ENCODE measurements at regions not wholly inside any gene's neighbourhood (a gene's known extent, or its start where the extent isn't known, plus 50 kb on each side); places are given as distances from the start of the nearest gene placed in this dataset.

DNA sequence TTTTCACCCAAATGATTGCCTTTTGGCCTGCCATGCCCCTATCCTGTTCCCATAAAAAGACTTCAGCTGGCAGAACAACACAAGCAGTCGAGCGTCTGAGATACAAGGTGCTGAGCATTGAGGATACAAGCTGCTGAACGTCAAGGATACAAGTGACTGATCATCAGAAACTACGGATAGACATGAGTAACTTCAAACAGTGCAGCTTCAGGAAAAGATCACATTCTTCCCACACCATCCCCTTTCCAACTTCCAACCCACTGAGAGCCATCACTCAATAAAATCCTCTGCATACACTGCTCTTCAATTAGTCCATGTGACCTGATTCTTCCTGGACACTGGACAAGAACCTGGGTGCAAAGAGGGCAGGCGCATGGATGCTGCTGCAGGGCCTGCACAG, 1198.9 kb downstream of the ROBO2 start:
- TF ChIP-seq, protein P1, sequence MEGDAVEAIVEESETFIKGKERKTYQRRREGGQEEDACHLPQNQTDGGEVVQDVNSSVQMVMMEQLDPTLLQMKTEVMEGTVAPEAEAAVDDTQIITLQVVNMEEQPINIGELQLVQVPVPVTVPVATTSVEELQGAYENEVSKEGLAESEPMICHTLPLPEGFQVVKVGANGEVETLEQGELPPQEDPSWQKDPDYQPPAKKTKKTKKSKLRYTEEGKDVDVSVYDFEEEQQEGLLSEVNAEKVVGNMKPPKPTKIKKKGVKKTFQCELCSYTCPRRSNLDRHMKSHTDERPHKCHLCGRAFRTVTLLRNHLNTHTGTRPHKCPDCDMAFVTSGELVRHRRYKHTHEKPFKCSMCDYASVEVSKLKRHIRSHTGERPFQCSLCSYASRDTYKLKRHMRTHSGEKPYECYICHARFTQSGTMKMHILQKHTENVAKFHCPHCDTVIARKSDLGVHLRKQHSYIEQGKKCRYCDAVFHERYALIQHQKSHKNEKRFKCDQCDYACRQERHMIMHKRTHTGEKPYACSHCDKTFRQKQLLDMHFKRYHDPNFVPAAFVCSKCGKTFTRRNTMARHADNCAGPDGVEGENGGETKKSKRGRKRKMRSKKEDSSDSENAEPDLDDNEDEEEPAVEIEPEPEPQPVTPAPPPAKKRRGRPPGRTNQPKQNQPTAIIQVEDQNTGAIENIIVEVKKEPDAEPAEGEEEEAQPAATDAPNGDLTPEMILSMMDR (IDR thresholded peaks at IDR 0.05; ENCODE audit: insufficient read depth, low read length, poor library complexity, severe bottlenecking), result no peak
- no peak for TF ChIP-seq EZH2phosphoT487 (conservative IDR thresholded peaks at IDR 0.05; ENCODE audit: low read length)
